ENCODE measurements at regions not wholly inside any gene's neighbourhood (a gene's known extent, or its start where the extent isn't known, plus 50 kb on each side); places are given as distances from the start of the nearest gene placed in this dataset.

DNA sequence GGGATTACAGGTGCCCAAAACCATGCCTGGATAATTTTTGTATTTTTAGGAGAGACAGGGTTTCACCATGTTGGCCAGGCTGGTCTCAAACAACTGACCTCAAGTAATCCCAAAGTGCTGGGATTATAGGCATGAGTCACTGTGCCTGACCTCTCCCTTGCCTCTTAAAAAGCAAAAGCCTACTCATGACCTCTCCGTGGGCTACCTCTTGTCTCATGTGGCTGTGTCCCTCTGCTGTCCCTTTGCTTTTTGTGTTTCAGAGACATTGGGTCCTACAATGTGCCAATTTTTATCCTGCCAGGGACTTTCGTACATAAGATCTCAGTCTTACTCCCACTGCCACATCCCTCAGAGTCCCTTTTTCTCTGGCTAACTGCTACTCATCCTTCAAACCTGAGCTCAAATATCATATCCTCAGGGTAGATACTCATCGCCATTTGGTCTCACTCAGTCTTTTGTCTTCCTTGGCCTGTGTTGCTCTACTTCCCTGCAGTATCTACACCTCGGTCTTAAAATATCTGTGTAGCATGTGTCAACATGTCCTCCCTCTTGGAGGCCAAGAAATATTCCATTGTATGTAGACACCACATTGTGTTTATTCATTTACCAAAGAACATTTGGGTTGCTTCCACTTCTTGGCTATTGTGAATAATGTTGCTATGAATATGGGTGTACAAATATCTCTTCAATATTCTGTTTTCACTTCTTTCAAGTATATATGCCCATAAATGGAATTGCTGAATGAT, 465.0 kb upstream of the KLF6 start:
- H3K27me3 ChIP-seq (ENCODE audit: control insufficient read depth in 4 of 4, insufficient read depth in 4 of 4, low read length in 3 of 4), result peaks cover 0 to 5% (median 0%) of the 10 kb centered on the region in 4 donors
- H3K4me3 ChIP-seq (ENCODE audit: low read depth in 1 of 3, low read length in 3 of 3), result no peak overlapping the region
- H3K9ac ChIP-seq (ENCODE audit: low read depth in 1 of 2, low read length in 2 of 2), result no peak overlapping the region
- no peak overlapping the region for H3K27ac ChIP-seq (ENCODE audit: low read depth in 1 of 2, low read length in 2 of 2)
- no peaks in the 10 kb centered on the region for H3K9me3 ChIP-seq (ENCODE audit: control insufficient read depth in 4 of 4, low read length in 3 of 4)
- no peak for DNase-seq (ENCODE audit: low spot score)
- TF ChIP-seq SP1 (IDR thresholded peaks at IDR 0.05) (no peak), YY1 (IDR thresholded peaks at IDR 0.05) (no peak), CTCF (IDR thresholded peaks at IDR 0.05; ENCODE audit: low read depth, low read length, missing input control) (no peak), NR2F2 (IDR thresholded peaks at IDR 0.05) (no peak), REST (IDR thresholded peaks at IDR 0.05) (no peak), JUND (IDR thresholded peaks at IDR 0.05) (no peak), RXRA (IDR thresholded peaks at IDR 0.05) (no peak), HNF4A (conservative IDR thresholded peaks at IDR 0.05) (no peak), ATF3 (IDR thresholded peaks at IDR 0.05) (no peak), RAD21 (IDR thresholded peaks at IDR 0.05) (no peak), FOXA2 (IDR thresholded peaks at IDR 0.05) (no peak), HNF4G (IDR thresholded peaks at IDR 0.05) (no peak), MAX (IDR thresholded peaks at IDR 0.05) (no peak), EGR1 (IDR thresholded peaks at IDR 0.05; ENCODE audit: low read depth in 2 of 2) (no peak), GABPA (IDR thresholded peaks at IDR 0.05 in 1 of 2, conservative IDR thresholded peaks at IDR 0.05 in 1 of 2) (no peak), TAF1 (conservative IDR thresholded peaks at IDR 0.05) (no peak), FOXA1 (IDR thresholded peaks at IDR 0.05) (no peak)
- TF ChIP-seq, protein P1, sequence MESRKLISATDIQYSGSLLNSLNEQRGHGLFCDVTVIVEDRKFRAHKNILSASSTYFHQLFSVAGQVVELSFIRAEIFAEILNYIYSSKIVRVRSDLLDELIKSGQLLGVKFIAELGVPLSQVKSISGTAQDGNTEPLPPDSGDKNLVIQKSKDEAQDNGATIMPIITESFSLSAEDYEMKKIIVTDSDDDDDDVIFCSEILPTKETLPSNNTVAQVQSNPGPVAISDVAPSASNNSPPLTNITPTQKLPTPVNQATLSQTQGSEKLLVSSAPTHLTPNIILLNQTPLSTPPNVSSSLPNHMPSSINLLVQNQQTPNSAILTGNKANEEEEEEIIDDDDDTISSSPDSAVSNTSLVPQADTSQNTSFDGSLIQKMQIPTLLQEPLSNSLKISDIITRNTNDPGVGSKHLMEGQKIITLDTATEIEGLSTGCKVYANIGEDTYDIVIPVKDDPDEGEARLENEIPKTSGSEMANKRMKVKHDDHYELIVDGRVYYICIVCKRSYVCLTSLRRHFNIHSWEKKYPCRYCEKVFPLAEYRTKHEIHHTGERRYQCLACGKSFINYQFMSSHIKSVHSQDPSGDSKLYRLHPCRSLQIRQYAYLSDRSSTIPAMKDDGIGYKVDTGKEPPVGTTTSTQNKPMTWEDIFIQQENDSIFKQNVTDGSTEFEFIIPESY (IDR thresholded peaks at IDR 0.05), result no peak
- no peaks in the 10 kb centered on the region for H3K4me1 ChIP-seq (ENCODE audit: control insufficient read depth in 4 of 4, insufficient read depth in 4 of 4, low read length in 3 of 4)
- WGBS, result 78% methylated on average over 4 of the region's 4 CpGs
- H3K36me3 ChIP-seq (ENCODE audit: control insufficient read depth in 4 of 4, insufficient read depth in 3 of 4, low read depth in 1 of 4, low read length in 3 of 4), result no peaks in the 10 kb centered on the region

Measured in liver (tissue), 8 donors.